ENCODE measurements at regions not wholly inside any gene's neighbourhood (a gene's known extent, or its start where the extent isn't known, plus 50 kb on each side); places are given as distances from the start of the nearest gene placed in this dataset.
A peak's percentile ranks its signal among the peaks of the same experiment; 100 is the strongest.

DNA sequence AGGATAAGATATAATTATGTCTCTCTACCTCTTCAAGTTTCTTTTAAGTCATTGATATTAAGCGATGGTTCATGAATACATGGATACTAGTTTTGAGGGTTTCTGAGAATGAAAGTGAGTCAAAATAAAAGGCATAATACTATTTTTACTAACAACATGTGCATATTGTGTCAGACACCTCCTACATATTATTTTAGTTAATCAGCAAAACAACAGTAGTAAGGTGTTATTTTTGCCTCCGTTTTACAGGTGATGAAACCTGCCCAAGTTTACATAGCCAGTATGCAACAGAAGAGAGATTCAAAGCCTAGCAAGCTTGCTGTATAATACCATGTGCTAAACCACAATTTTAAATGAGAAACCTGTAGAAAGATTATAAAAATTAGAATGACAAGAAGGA is 544.1 kb downstream of the EPHA5 start:
- H3K36me3 ChIP-seq (ENCODE audit: control insufficient read depth, insufficient read depth, low read length, severe bottlenecking), result no peaks in the 10 kb centered on the region
- no peaks in the 10 kb centered on the region for H3K9me3 ChIP-seq (ENCODE audit: control insufficient read depth, low read length)
- no peaks in the 10 kb centered on the region for H3K4me1 ChIP-seq (ENCODE audit: control insufficient read depth, insufficient read depth, low read length)
- DNase-seq (ENCODE audit: low read depth), result no peak
- no peak overlapping the region for H3K9ac ChIP-seq (ENCODE audit: low read length)
- no peak overlapping the region for H3K4me3 ChIP-seq (ENCODE audit: low read length)
- no peaks in the 10 kb centered on the region for H3K27me3 ChIP-seq (replicated peaks; ENCODE audit: control insufficient read depth, insufficient read depth, low read length)

- Histone ChIP-seq H3K9me3 (ENCODE audit: control insufficient read depth, low read length) (no peaks in the 10 kb centered on the region), H3K4me1 (ENCODE audit: control insufficient read depth, insufficient read depth, low read length) (no peaks in the 10 kb centered on the region), H3K9ac (ENCODE audit: low read length) (no peak overlapping the region), H3K4me3 (ENCODE audit: low read length) (no peak overlapping the region), H3K36me3 (ENCODE audit: control insufficient read depth, insufficient read depth, low read length, severe bottlenecking) (no peaks in the 10 kb centered on the region), H3K27me3 (replicated peaks; ENCODE audit: control insufficient read depth, insufficient read depth, low read length) (no peaks in the 10 kb centered on the region)
- DNase-seq (ENCODE audit: low read depth), result no peak
Observed at GRCh38 chr4:65120287-65120686, 550.0 kb downstream of the EPHA5 start.

GRCh38 chr4:65102419-65102818 is 567.9 kb downstream of the EPHA5 start:
- DNase-seq (ENCODE audit: low read depth), result no peak
- Histone ChIP-seq H3K9me3 (ENCODE audit: control insufficient read depth, low read length) (no peaks in the 10 kb centered on the region), H3K27me3 (replicated peaks; ENCODE audit: control insufficient read depth, insufficient read depth, low read length) (no peaks in the 10 kb centered on the region), H3K4me3 (ENCODE audit: low read length) (no peak overlapping the region), H3K36me3 (ENCODE audit: control insufficient read depth, insufficient read depth, low read length, severe bottlenecking) (no peaks in the 10 kb centered on the region), H3K9ac (ENCODE audit: low read length) (no peak overlapping the region), H3K4me1 (ENCODE audit: control insufficient read depth, insufficient read depth, low read length) (no peaks in the 10 kb centered on the region)

DNA sequence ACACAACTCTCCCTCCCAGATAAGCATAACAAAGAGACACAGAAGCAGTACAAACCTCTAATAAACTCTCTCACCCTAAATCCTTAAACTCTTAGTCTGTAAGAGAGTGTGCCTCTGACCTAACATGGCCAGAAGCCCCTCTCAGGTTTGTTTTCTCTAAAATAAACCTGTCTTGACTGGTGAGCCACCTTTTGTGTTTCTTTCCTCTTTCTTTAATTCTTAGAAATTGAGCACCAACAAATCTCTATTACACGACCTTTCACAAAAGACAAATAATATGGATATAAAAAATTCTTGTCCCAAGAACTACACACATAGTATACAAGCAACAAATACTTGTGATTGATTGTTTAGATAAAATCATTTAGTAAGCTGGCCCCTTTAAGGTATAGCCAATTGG is 573.7 kb downstream of the EPHA5 start:
- no peak for DNase-seq (ENCODE audit: low read depth)
- Histone ChIP-seq H3K27me3 (replicated peaks; ENCODE audit: control insufficient read depth, insufficient read depth, low read length) (no peaks in the 10 kb centered on the region), H3K9ac (ENCODE audit: low read length) (no peak overlapping the region), H3K4me1 (ENCODE audit: control insufficient read depth, insufficient read depth, low read length) (no peaks in the 10 kb centered on the region), H3K36me3 (ENCODE audit: control insufficient read depth, insufficient read depth, low read length, severe bottlenecking) (no peaks in the 10 kb centered on the region), H3K4me3 (ENCODE audit: low read length) (no peak overlapping the region), H3K9me3 (ENCODE audit: control insufficient read depth, low read length) (no peaks in the 10 kb centered on the region)

- H3K9ac ChIP-seq (ENCODE audit: low read length), result no peak overlapping the region
- DNase-seq (ENCODE audit: low read depth), result peak; percentile 50
- H3K36me3 ChIP-seq (ENCODE audit: control insufficient read depth, insufficient read depth, low read length, severe bottlenecking), result no peaks in the 10 kb centered on the region
- H3K27me3 ChIP-seq (replicated peaks; ENCODE audit: control insufficient read depth, insufficient read depth, low read length), result no peaks in the 10 kb centered on the region
- H3K4me3 ChIP-seq (ENCODE audit: low read length), result no peak overlapping the region
- no peaks in the 10 kb centered on the region for H3K9me3 ChIP-seq (ENCODE audit: control insufficient read depth, low read length)
- H3K4me1 ChIP-seq (ENCODE audit: control insufficient read depth, insufficient read depth, low read length), result no peaks in the 10 kb centered on the region
Observed at GRCh38 chr4:65089666-65090065, 580.6 kb downstream of the EPHA5 start.

- Histone ChIP-seq H3K9ac (ENCODE audit: low read length) (no peak overlapping the region), H3K4me3 (ENCODE audit: low read length) (no peak overlapping the region), H3K4me1 (ENCODE audit: control insufficient read depth, insufficient read depth, low read length) (no peaks in the 10 kb centered on the region), H3K27me3 (replicated peaks; ENCODE audit: control insufficient read depth, insufficient read depth, low read length) (no peaks in the 10 kb centered on the region), H3K36me3 (ENCODE audit: control insufficient read depth, insufficient read depth, low read length, severe bottlenecking) (no peaks in the 10 kb centered on the region), H3K9me3 (ENCODE audit: control insufficient read depth, low read length) (no peaks in the 10 kb centered on the region)
- no peak for DNase-seq (ENCODE audit: low read depth)
Observed at GRCh38 chr4:65083076-65083475, 587.2 kb downstream of the EPHA5 start.

- no peak overlapping the region for H3K4me3 ChIP-seq (ENCODE audit: low read length)
- H3K9me3 ChIP-seq (ENCODE audit: control insufficient read depth, low read length), result no peaks in the 10 kb centered on the region
- no peaks in the 10 kb centered on the region for H3K36me3 ChIP-seq (ENCODE audit: control insufficient read depth, insufficient read depth, low read length, severe bottlenecking)
- H3K27me3 ChIP-seq (replicated peaks; ENCODE audit: control insufficient read depth, insufficient read depth, low read length), result no peaks in the 10 kb centered on the region
- no peak overlapping the region for H3K9ac ChIP-seq (ENCODE audit: low read length)
- H3K4me1 ChIP-seq (ENCODE audit: control insufficient read depth, insufficient read depth, low read length), result no peaks in the 10 kb centered on the region
- no peak for DNase-seq (ENCODE audit: low read depth)
Observed at GRCh38 chr4:65071564-65071963, 598.7 kb downstream of the EPHA5 start.

DNA sequence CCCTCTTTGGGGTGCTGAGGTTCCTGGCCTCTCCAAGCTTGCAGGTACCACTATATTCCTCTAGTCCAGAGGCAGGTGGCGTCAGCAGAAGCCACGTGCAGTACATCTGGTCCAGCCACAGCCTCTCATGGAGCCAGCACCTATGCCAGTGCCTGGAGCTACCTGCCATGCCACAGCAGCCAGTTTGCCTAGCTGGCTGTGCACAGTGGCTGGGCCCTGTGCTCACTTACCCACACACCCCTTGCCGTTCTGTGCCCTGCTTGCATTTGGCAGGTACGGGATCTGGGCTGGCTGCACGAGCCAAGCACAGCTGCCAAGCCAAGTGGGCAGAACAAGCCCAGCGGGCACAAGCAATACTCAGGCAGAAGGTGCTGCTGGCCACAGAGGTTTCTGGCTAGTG is 601.1 kb downstream of the EPHA5 start:
- no peak overlapping the region for H3K4me3 ChIP-seq (ENCODE audit: low read length)
- H3K4me1 ChIP-seq (ENCODE audit: control insufficient read depth, insufficient read depth, low read length), result no peaks in the 10 kb centered on the region
- no peaks in the 10 kb centered on the region for H3K27me3 ChIP-seq (replicated peaks; ENCODE audit: control insufficient read depth, insufficient read depth, low read length)
- H3K9me3 ChIP-seq (ENCODE audit: control insufficient read depth, low read length), result no peaks in the 10 kb centered on the region
- no peaks in the 10 kb centered on the region for H3K36me3 ChIP-seq (ENCODE audit: control insufficient read depth, insufficient read depth, low read length, severe bottlenecking)
- no peak overlapping the region for H3K9ac ChIP-seq (ENCODE audit: low read length)
- DNase-seq (ENCODE audit: low read depth), result no peak

DNA sequence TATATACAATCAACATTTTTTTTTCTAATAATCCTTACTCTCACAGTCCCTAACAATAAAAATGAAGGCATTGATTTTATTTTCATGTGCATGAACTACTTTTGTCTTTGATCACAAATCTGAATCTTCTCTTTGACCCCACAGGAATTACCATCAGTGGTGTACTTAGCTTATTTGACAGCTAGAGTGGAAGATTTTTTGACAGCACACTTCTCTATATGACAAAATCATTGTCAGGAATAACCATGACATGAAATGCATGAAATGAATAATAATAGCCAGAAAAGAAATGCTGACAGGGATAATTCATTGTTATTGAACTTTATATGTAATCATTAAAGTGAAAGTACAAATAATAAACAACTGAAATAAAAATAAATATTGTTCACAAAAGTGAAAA is 604.2 kb downstream of the EPHA5 start:
- Histone ChIP-seq H3K9ac (ENCODE audit: low read length) (no peak overlapping the region), H3K27me3 (replicated peaks; ENCODE audit: control insufficient read depth, insufficient read depth, low read length) (no peaks in the 10 kb centered on the region), H3K9me3 (ENCODE audit: control insufficient read depth, low read length) (no peaks in the 10 kb centered on the region), H3K4me3 (ENCODE audit: low read length) (no peak overlapping the region), H3K36me3 (ENCODE audit: control insufficient read depth, insufficient read depth, low read length, severe bottlenecking) (no peaks in the 10 kb centered on the region), H3K4me1 (ENCODE audit: control insufficient read depth, insufficient read depth, low read length) (no peaks in the 10 kb centered on the region)
- DNase-seq (ENCODE audit: low read depth), result no peak

GRCh38 chr4:65063601-65064000 is 606.7 kb downstream of the EPHA5 start:
- no peak overlapping the region for H3K4me3 ChIP-seq (ENCODE audit: low read length)
- DNase-seq (ENCODE audit: low read depth), result no peak
- H3K9ac ChIP-seq (ENCODE audit: low read length), result no peak overlapping the region
- H3K9me3 ChIP-seq (ENCODE audit: control insufficient read depth, low read length), result no peaks in the 10 kb centered on the region
- no peaks in the 10 kb centered on the region for H3K36me3 ChIP-seq (ENCODE audit: control insufficient read depth, insufficient read depth, low read length, severe bottlenecking)
- no peaks in the 10 kb centered on the region for H3K27me3 ChIP-seq (replicated peaks; ENCODE audit: control insufficient read depth, insufficient read depth, low read length)
- H3K4me1 ChIP-seq (ENCODE audit: control insufficient read depth, insufficient read depth, low read length), result no peaks in the 10 kb centered on the region

DNA sequence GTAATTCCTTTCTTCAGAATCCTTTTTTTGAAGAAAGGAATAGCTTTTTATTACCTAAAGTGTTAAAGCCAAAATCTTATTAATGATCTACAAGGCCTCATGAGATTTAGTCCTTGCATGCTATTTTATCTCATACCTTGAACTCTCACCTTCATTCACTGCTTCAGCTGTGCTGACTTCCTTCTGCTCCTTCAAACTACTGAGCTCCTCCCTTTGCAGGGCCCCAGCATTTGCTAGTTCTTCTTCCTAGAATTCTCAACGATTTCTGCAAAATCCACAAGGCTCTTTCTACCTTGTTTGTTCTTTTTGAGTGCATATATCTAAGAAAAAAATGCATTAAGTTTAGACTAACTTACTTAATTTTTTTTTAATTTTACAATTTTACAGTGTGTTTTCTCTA is 619.5 kb downstream of the EPHA5 start:
- no peaks in the 10 kb centered on the region for H3K9me3 ChIP-seq (ENCODE audit: control insufficient read depth, low read length)
- DNase-seq (ENCODE audit: low read depth), result no peak
- no peak overlapping the region for H3K4me3 ChIP-seq (ENCODE audit: low read length)
- H3K27me3 ChIP-seq (replicated peaks; ENCODE audit: control insufficient read depth, insufficient read depth, low read length), result no peaks in the 10 kb centered on the region
- no peaks in the 10 kb centered on the region for H3K36me3 ChIP-seq (ENCODE audit: control insufficient read depth, insufficient read depth, low read length, severe bottlenecking)
- H3K9ac ChIP-seq (ENCODE audit: low read length), result no peak overlapping the region
- H3K4me1 ChIP-seq (ENCODE audit: control insufficient read depth, insufficient read depth, low read length), result no peaks in the 10 kb centered on the region

GRCh38 chr4:65046192-65047133 is 623.8 kb downstream of the EPHA5 start:
- H3K9ac ChIP-seq (ENCODE audit: low read length), result no peak overlapping the region
- H3K4me3 ChIP-seq (ENCODE audit: low read length), result no peak overlapping the region
- peak; percentile 67 for DNase-seq (ENCODE audit: low read depth)
- no peaks in the 10 kb centered on the region for H3K36me3 ChIP-seq (ENCODE audit: control insufficient read depth, insufficient read depth, low read length, severe bottlenecking)
- H3K27me3 ChIP-seq (replicated peaks; ENCODE audit: control insufficient read depth, insufficient read depth, low read length), result no peaks in the 10 kb centered on the region
- no peaks in the 10 kb centered on the region for H3K4me1 ChIP-seq (ENCODE audit: control insufficient read depth, insufficient read depth, low read length)
- H3K9me3 ChIP-seq (ENCODE audit: control insufficient read depth, low read length), result no peaks in the 10 kb centered on the region

All from adipocyte (in vitro differentiated cells).